Glutamatergic neuron (in vitro differentiated cells): ENCODE measurements at regions not wholly inside any gene's neighbourhood (a gene's known extent, or its start where the extent isn't known, plus 50 kb on each side); places are given as distances from the start of the nearest gene placed in this dataset.

Experiments
- DNase-seq: peaks from one replicate; pipeline ENCODE4 v3.0.0; 2022
- H3K27ac Mint-ChIP-seq: one replicate; pipeline ENCODE4 v1.8.0; 2020; ENCODE audit warnings: mild to moderate bottlenecking, mixed read lengths, inconsistent platforms; ENCODE audit not compliant: unreplicated experiment
- H3K27me3 Mint-ChIP-seq: one replicate; pipeline ENCODE4 v1.8.0; 2020; ENCODE audit warnings: mild to moderate bottlenecking, moderate library complexity, mixed read lengths, inconsistent platforms; ENCODE audit not compliant: unreplicated experiment
- H3K36me3 Mint-ChIP-seq: one replicate; pipeline ENCODE4 v1.8.0; 2020; ENCODE audit warnings: mild to moderate bottlenecking, mixed read lengths, inconsistent platforms; ENCODE audit not compliant: unreplicated experiment
- H3K4me1 Mint-ChIP-seq: one replicate; pipeline ENCODE4 v1.8.0; 2020; ENCODE audit warnings: mild to moderate bottlenecking, low read depth, mixed read lengths, inconsistent platforms; ENCODE audit not compliant: unreplicated experiment
- H3K4me3 Mint-ChIP-seq: one replicate; pipeline ENCODE4 v1.8.0; 2020; ENCODE audit warnings: mild to moderate bottlenecking, mixed read lengths, inconsistent platforms; ENCODE audit not compliant: unreplicated experiment
- H3K9me3 Mint-ChIP-seq: one replicate; pipeline ENCODE4 v1.8.0; 2020; ENCODE audit warnings: mild to moderate bottlenecking, moderate library complexity, mixed read lengths, inconsistent platforms; ENCODE audit not compliant: unreplicated experiment
- CTCF ChIP-seq: fragments of 200-600 bp; sonication (generic); IDR thresholded peaks from one replicate; pipeline ENCODE4 v1.5.0; 2021; ENCODE audit not compliant: partially characterized antibody, unreplicated experiment

- Mint-ChIP-seq H3K9me3 (peaks cover 2% of the 10 kb centered on the region), H3K27me3 (no peaks in the 10 kb centered on the region), H3K36me3 (no peaks in the 10 kb centered on the region), H3K4me3 (no peak overlapping the region), H3K4me1 (no peaks in the 10 kb centered on the region), H3K27ac (no peak overlapping the region)
- no peak for DNase-seq
- TF ChIP-seq CTCF, result no peak
Observed at GRCh38 chr10:105339669-105340068, 698.6 kb downstream of the SORCS3 start.

- H3K27ac Mint-ChIP-seq, result no peak overlapping the region
- peaks cover 5% of the 10 kb centered on the region for H3K4me1 Mint-ChIP-seq
- H3K27me3 Mint-ChIP-seq, result peaks cover 2% of the 10 kb centered on the region
- no peak overlapping the region for H3K4me3 Mint-ChIP-seq
- H3K9me3 Mint-ChIP-seq, result no peaks in the 10 kb centered on the region
- H3K36me3 Mint-ChIP-seq, result no peaks in the 10 kb centered on the region
- TF ChIP-seq CTCF, result no peak
- no peak for DNase-seq
Observed at GRCh38 chr10:105328503-105329133, 687.5 kb downstream of the SORCS3 start.
